Vagina (tissue), 2 donors: ENCODE measurements at regions not wholly inside any gene's neighbourhood (a gene's known extent, or its start where the extent isn't known, plus 50 kb on each side); places are given as distances from the start of the nearest gene placed in this dataset.

Experiments
- CTCF ChIP-seq, 3 experiments: fragments of 450-650 bp in 2 of 3; fragments of 200-600 bp in 1 of 3; sonication (generic) in 1 of 3; IDR thresholded peaks; one replicate each; pipeline ENCODE4 v1.5.1; 2017 to 2019; ENCODE audit warnings: antibody characterized with exemption in 3 of 3, mild to moderate bottlenecking in 2 of 3, moderate library complexity in 2 of 3
- POLR2AphosphoS5 ChIP-seq, 2 donors: sonication (generic); formaldehyde crosslinking; IDR thresholded peaks; one replicate each; pipeline ENCODE4 v1.9.0; 2017; ENCODE audit warnings: antibody characterized with exemption in 2 of 2, mild to moderate bottlenecking in 2 of 2, low read depth in 1 of 2; ENCODE audit not compliant: insufficient read depth in 1 of 2

- no peak for TF ChIP-seq POLR2AphosphoS5 (IDR thresholded peaks at IDR 0.05; ENCODE audit: insufficient read depth in 1 of 2, low read depth in 1 of 2)
- no peak for TF ChIP-seq CTCF (IDR thresholded peaks at IDR 0.05)
Observed at GRCh38 chr9:33690143-33690933, 105.0 kb upstream of the PRSS3 start.
